ENCODE measurements at regions not wholly inside any gene's neighbourhood (a gene's known extent, or its start where the extent isn't known, plus 50 kb on each side); places are given as distances from the start of the nearest gene placed in this dataset.

- DNase-seq (ENCODE audit: low read depth in 1 of 2, low spot score in 1 of 2), result no peak
These were observed 63.3 kb upstream of the PDE10A start for GRCh38 chr6:165726290-165726875.

- DNase-seq (ENCODE audit: low read depth in 1 of 2, low spot score in 1 of 2), result no peak
These were observed 62.2 kb upstream of the PDE10A start for GRCh38 chr6:165725201-165725600.

- DNase-seq (ENCODE audit: low read depth in 1 of 2, low spot score in 1 of 2), result no peak
These were observed 60.3 kb upstream of the PDE10A start for GRCh38 chr6:165723326-165723725.

- DNase-seq (ENCODE audit: low read depth in 1 of 2, low spot score in 1 of 2), result no peak
These were observed 59.0 kb upstream of the PDE10A start for GRCh38 chr6:165722022-165722421.

GRCh38 chr6:165721356-165721755 is 58.3 kb upstream of the PDE10A start:
- DNase-seq (ENCODE audit: low read depth in 1 of 2, low spot score in 1 of 2), result no peak

- DNase-seq (ENCODE audit: low read depth in 1 of 2, low spot score in 1 of 2), result no peak
These were observed 55.5 kb upstream of the PDE10A start for GRCh38 chr6:165718491-165718891.

GRCh38 chr6:165717732-165718465 is 54.9 kb upstream of the PDE10A start:
- no peak for DNase-seq (ENCODE audit: low read depth in 1 of 2, low spot score in 1 of 2)

GRCh38 chr6:165716886-165717285 is 53.8 kb upstream of the PDE10A start:
- DNase-seq (ENCODE audit: low read depth in 1 of 2, low spot score in 1 of 2), result no peak

- DNase-seq (ENCODE audit: low read depth in 1 of 2, low spot score in 1 of 2), result no peak
These were observed 52.4 kb upstream of the PDE10A start for GRCh38 chr6:165715428-165715827.

- no peak for DNase-seq (ENCODE audit: low read depth in 1 of 2, low spot score in 1 of 2)
These were observed 51.9 kb upstream of the PDE10A start for GRCh38 chr6:165714907-165715306.

- no peak for DNase-seq (ENCODE audit: low read depth in 1 of 2, low spot score in 1 of 2)
These were observed 50.9 kb upstream of the PDE10A start for GRCh38 chr6:165713845-165714466.

Data from activated CD4-positive, alpha-beta T cell treated with anti-CD3 and anti-CD28 coated beads, Interleukin-2, amount 50 U/mL, for 24 hours (primary cell).